Gastroesophageal sphincter (tissue), 4 donors: ENCODE measurements at regions not wholly inside any gene's neighbourhood (a gene's known extent, or its start where the extent isn't known, plus 50 kb on each side); places are given as distances from the start of the nearest gene placed in this dataset.
A peak's percentile ranks its signal among the peaks of the same experiment; 100 is the strongest.

Experiments
- ATAC-seq: fragments of 150-250 bp; one replicate; pipeline ENCODE4 v1.9.1; 2016; ENCODE audit warnings: mild to moderate bottlenecking, moderate library complexity
- H3K27ac ChIP-seq, 4 donors: fragments of 200-600 bp; sonication (generic) in 3 of 4; 1 replicate in 3 of 4; 2 replicates in 1 of 4; pipeline ENCODE4 v1.5.1; 2016 to 2019
- H3K27me3 ChIP-seq: fragments of 200-600 bp; sonication (generic); one replicate; pipeline ENCODE4 v1.5.1; 2019
- H3K36me3 ChIP-seq, 2 donors: fragments of 200-600 bp; sonication (generic); one replicate each; pipeline ENCODE4 v1.5.1; 2019; ENCODE audit warnings: control low read depth in 1 of 2
- H3K4me1 ChIP-seq, 3 donors: fragments of 200-600 bp; sonication (generic); 1 replicate in 2 of 3; 2 replicates in 1 of 3; pipeline ENCODE4 v1.5.1; 2016 to 2019; ENCODE audit warnings: control low read depth in 2 of 3
- H3K4me3 ChIP-seq, 2 donors: fragments of 200-600 bp; sonication (generic); one replicate each; pipeline ENCODE4 v1.5.1; 2019; ENCODE audit warnings: mild to moderate bottlenecking in 1 of 2, moderate library complexity in 1 of 2
- H3K9me3 ChIP-seq, 3 donors: fragments of 200-600 bp; sonication (generic); one replicate each; pipeline ENCODE4 v1.5.1; 2017 to 2019; ENCODE audit warnings: control low read depth in 2 of 3
- CTCF ChIP-seq, 4 experiments: fragments of 200-600 bp in 2 of 4; fragments of 450-650 bp in 2 of 4; sonication (generic) in 1 of 4; IDR thresholded peaks; one replicate each; pipeline ENCODE4 v1.5.1; 2017 to 2019; ENCODE audit warnings: antibody characterized with exemption in 4 of 4, mild to moderate bottlenecking in 2 of 4, moderate library complexity in 2 of 4
- EP300 ChIP-seq: sonication (generic); formaldehyde crosslinking; IDR thresholded peaks from one replicate; pipeline ENCODE4 v1.6.1; 2017; ENCODE audit warnings: antibody characterized with exemption, mild to moderate bottlenecking
- POLR2A ChIP-seq, 2 donors: fragments of 450-650 bp; IDR thresholded peaks; one replicate each; pipeline ENCODE4 v1.6.1; 2017; ENCODE audit warnings: antibody characterized with exemption in 2 of 2, mild to moderate bottlenecking in 2 of 2, moderate library complexity in 1 of 2
- POLR2AphosphoS5 ChIP-seq: sonication (generic); formaldehyde crosslinking; IDR thresholded peaks from one replicate; pipeline ENCODE4 v1.6.1; 2017; ENCODE audit warnings: antibody characterized with exemption
- WGBS, 2 donors: methylation state at CpG; one replicate each; pipeline ENCODE4 v1.1.5; 2018; ENCODE audit warnings: low coverage in 1 of 2; 5-methylcytosine and 5-hydroxymethylcytosine counted together

- H3K4me3 ChIP-seq: no peak overlapping the region
- no CpG with 5 or more reads among the region's 1 CpG for WGBS, 2 donors
- TF ChIP-seq EP300 (no peak), POLR2A (IDR thresholded peaks at IDR 0.05) (no peak), POLR2AphosphoS5 (no peak), CTCF (IDR thresholded peaks at IDR 0.05) (no peak)
- ATAC-seq: no peak
- H3K27ac ChIP-seq: no peak overlapping the region
- peaks cover 0 to 5% (median 0%) of the 10 kb centered on the region in 3 donors for H3K9me3 ChIP-seq
- no peaks in the 10 kb centered on the region for H3K27me3 ChIP-seq
- no peaks in the 10 kb centered on the region for H3K36me3 ChIP-seq
- no peaks in the 10 kb centered on the region for H3K4me1 ChIP-seq
These were observed 1137.0 kb upstream of the FANCL start for GRCh38 chr2:59378127-59378526.

- TF ChIP-seq POLR2AphosphoS5: no peak
- no peaks in the 10 kb centered on the region for H3K9me3 ChIP-seq
- H3K27me3 ChIP-seq: no peaks in the 10 kb centered on the region
- no peak overlapping the region for H3K4me3 ChIP-seq
- H3K27ac ChIP-seq: no peak overlapping the region
- no peak for ATAC-seq
- H3K36me3 ChIP-seq: no peaks in the 10 kb centered on the region
- no peaks in the 10 kb centered on the region for H3K4me1 ChIP-seq
These were observed 1125.2 kb upstream of the FANCL start for GRCh38 chr2:59366288-59366687.

- H3K4me3 ChIP-seq: no peak overlapping the region
- H3K27me3 ChIP-seq: no peaks in the 10 kb centered on the region
- H3K36me3 ChIP-seq: no peaks in the 10 kb centered on the region
- ATAC-seq: no peak
- H3K27ac ChIP-seq: no peak overlapping the region
- no peaks in the 10 kb centered on the region for H3K9me3 ChIP-seq
- 89 to 90% methylated on average over 3 of the region's 3 CpGs for WGBS, 2 donors
- no peak for TF ChIP-seq POLR2AphosphoS5
- no peaks in the 10 kb centered on the region for H3K4me1 ChIP-seq
These were observed 1113.4 kb upstream of the FANCL start for GRCh38 chr2:59354498-59354897.

GRCh38 chr2:59353306-59353921 lies 1112.3 kb upstream of the FANCL start:
- no peak for ATAC-seq
- Histone ChIP-seq H3K36me3 (no peaks in the 10 kb centered on the region), H3K27me3 (no peaks in the 10 kb centered on the region), H3K4me3 (no peak overlapping the region), H3K27ac (no peak overlapping the region), H3K4me1 (no peaks in the 10 kb centered on the region), H3K9me3 (no peaks in the 10 kb centered on the region)
- peak; percentile 40 for TF ChIP-seq POLR2AphosphoS5
- no peak for TF ChIP-seq EP300
- 17 to 21% methylated on average over 1 to 5 of the region's 5 CpGs for WGBS, 2 donors

- no peak overlapping the region for H3K27ac ChIP-seq
- H3K36me3 ChIP-seq: no peaks in the 10 kb centered on the region
- no peaks in the 10 kb centered on the region for H3K4me1 ChIP-seq
- H3K27me3 ChIP-seq: no peaks in the 10 kb centered on the region
- no peak for TF ChIP-seq CTCF (IDR thresholded peaks at IDR 0.05)
- TF ChIP-seq EP300: no peak
- TF ChIP-seq POLR2AphosphoS5: no peak
- no peak for TF ChIP-seq POLR2A (IDR thresholded peaks at IDR 0.05)
- no peak for ATAC-seq
- WGBS, 2 donors: 29 to 50% methylated on average over 1 of the region's 1 CpG
- no peak overlapping the region for H3K4me3 ChIP-seq
- H3K9me3 ChIP-seq: no peaks in the 10 kb centered on the region
These were observed 1101.0 kb upstream of the FANCL start for GRCh38 chr2:59342166-59342565.

- no peaks in the 10 kb centered on the region for H3K4me1 ChIP-seq
- H3K27ac ChIP-seq: no peak overlapping the region
- WGBS, 2 donors: 40 to 54% methylated on average over 1 to 2 of the region's 2 CpGs
- no peaks in the 10 kb centered on the region for H3K27me3 ChIP-seq
- no peak for ATAC-seq
- no peak for TF ChIP-seq CTCF (IDR thresholded peaks at IDR 0.05)
- no peak for TF ChIP-seq EP300
- no peak for TF ChIP-seq POLR2A (IDR thresholded peaks at IDR 0.05)
- no peak for TF ChIP-seq POLR2AphosphoS5
- H3K9me3 ChIP-seq: no peaks in the 10 kb centered on the region
- H3K4me3 ChIP-seq: no peak overlapping the region
- no peaks in the 10 kb centered on the region for H3K36me3 ChIP-seq
These were observed 1098.7 kb upstream of the FANCL start for GRCh38 chr2:59339837-59340207.
